Right renal pelvis (tissue), 4 donors: ENCODE measurements at regions not wholly inside any gene's neighbourhood (a gene's known extent, or its start where the extent isn't known, plus 50 kb on each side); places are given as distances from the start of the nearest gene placed in this dataset.

Experiments used
- DNase-seq, 4 donors: peaks; one replicate each; pipeline ENCODE4 v3.0.0-alpha.2; 2013; ENCODE audit warnings: low read depth in 4 of 4, low spot score in 3 of 4, missing footprints in 1 of 4

DNA sequence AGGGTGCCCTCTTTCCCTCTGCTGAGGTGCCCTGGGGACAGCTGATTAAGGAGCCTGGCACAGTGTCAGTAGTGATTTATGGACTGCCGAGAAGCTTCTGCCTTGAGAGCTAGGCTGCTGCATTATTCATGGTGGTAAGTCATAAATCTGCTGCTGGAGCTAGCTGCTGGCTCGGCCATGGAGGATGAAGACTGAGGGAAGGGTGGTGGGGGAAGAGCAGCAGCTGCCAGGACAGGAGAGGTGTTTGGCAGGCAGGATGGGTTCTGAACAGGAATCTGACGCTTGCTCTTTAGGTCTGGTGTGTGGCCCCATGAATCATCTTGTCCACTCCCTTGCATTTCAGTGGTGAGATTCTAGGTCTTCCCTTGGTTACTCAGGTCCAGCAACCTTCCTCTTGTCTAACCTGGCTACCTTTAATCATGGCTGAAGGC is 296.3 kb downstream of the DYSF start:
- no peak for DNase-seq

DNA sequence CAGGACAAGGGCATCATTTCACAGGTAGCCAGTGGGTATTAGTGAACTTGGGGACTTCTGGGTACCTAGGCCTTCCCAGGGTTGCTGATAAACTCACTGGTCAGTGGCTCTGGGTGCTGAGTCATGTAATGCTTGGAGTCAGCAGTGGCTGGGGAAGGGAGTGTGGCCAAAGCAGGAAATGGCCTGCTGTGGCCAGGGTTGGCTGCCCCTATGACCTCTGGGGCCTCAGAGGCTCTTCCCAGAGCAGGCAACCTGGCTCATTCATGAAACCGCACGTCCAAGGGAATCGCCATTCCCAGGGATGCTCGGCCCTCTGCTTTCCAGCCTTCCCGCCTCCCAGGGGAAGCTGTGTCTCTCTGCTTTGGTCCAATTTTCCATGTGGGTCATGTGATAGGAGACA is 294.9 kb downstream of the DYSF start:
- no peak for DNase-seq

DNA sequence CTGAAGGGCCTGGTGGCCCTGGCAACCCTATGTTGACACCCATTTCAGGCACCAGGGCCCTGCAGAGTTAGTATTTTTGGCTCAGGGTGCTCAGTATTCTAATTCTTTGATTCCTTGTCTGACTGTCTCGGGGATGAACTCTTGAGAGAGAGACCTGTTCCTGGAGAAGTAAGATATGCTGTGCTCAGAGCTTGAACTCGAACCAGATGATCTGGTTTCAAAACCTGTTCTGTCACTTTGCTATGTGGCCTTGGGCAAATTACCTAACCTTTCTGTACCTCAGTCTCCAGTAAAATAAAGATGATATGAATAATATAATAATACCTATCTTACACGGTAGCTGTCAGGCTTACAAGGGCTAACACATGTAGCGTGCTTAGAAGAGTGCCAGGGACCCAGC is 294.2 kb downstream of the DYSF start:
- no peak for DNase-seq

DNA sequence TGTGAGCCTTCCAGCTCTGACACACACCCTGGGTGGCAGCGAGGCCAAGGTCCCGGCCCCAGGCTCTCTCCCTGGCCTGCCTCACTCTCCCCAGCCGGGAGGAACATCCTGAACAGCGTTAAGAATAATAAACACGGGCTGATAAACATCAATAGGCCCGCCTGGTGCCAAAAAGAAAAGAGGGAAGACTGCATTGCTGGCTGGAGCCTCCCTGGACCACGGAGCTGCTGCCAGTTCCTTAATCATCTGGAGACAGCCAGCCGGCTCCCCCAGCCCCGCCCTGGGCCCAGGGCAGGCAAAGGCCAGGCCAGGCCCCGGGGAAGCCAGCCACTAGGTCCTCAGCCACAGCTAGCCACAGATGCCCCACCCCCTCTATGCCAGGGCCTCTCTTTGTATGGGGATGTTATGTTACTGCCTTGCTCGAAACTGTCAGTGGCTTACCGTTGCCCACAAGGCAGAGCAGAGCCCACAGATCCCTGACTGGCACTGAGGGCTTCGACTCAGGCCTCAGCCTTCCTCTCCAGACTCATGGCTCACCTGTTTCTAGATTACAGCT is 293.7 kb downstream of the DYSF start:
- DNase-seq = no peak

DNA sequence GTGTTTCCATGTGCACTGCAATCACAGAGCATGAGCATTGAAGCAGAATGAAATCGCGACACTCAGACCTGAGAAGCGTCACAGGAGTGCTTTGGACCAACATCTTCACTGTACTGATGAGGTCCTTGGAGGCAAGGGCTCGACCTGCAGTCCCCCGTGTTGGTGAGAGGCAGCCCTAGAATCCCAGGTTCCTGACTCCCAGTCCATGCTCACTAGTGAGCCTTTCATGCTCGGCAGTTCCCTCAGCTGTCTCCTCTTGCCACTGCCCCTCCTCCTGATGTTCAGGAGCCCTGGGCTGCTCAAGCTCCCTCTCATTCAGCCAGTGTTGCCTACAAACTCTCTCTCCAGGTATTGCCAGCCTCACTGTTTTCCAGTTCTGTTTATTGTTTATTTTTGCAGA is 291.4 kb downstream of the DYSF start:
- DNase-seq = no peak

DNA sequence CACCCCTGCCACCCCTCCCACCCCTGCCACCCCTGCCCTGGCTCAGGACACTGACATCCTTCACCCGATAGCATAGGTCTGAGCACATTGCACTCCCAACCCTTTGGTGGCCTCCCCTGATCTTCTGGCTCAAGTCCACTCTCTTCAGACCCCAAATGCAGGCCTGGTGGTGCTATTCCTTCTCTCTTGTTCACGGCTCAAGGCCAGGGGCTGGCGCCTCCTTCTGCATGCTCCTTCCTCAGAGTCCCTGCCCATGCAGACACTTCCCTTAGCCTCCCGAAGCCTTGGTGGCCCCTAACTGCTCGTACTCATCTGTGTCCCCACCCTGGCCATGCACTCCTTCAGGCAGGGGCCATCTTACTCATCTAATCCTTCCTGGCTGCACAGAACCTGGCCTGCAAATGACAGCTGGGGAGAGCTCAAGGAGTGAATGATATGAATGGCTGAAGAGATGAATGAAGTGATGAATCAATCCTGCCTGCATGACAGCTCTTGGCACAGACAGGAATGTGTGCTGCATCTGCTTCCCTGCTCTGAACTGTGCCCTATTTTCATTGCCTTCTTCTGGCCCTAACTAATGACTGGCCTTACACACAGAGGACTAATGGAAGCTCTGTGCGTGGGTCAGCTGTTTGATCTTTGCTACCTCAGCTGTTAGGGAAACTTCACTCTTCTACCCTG is 290.8 kb downstream of the DYSF start:
- DNase-seq = no peak

DNA sequence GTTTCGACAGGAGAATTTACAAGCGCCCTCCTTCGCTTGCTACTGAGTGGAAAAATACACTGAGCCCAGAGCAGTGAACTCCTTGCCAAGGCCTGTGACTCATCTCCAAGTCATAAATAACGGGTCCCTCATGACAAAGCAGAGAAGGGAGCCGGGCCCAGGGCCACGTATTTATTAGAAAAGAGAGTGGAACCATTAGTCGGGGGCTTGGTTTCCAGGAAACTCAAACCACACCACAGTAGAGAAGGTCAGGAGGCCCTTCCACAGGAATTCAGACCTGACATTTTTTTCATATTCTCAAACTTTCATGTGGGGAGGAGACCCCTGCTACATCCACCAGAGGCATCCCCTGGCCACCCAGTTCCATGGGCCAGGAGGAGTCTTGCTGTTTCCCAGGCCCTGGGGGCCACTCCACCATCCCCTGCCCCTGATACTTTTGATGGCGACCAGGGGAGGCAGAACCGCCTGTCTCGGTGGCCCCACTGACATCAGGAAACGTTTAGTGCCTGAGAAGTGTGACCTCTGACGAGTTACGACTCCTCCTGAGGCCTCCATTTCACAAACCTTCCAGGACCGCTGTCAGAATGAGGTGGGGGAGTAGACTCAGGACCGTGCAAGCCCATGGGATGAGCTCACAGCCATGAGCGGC is 289.7 kb downstream of the DYSF start:
- peak in 2 of 4 donors; percentile 9 to 10 for DNase-seq

DNA sequence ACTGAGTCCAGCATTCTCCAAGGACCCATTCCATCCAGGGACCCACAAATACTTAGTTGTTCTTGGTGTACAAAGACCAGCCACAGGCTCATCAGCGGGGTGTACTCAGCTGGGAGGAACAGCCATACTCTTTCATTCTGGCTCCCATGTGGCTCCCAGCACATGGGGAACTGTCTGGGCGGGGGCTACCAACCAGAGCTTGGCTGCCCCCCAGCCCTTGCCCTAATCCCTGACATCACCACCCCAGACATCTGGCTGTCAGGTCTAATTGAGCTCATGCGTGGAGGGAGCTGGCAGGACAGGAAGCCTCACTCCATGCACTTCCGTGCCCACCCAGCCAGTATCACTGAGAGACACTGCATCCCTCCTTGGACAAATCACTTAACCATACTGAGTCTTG is 283.6 kb downstream of the DYSF start:
- no peak for DNase-seq

DNA sequence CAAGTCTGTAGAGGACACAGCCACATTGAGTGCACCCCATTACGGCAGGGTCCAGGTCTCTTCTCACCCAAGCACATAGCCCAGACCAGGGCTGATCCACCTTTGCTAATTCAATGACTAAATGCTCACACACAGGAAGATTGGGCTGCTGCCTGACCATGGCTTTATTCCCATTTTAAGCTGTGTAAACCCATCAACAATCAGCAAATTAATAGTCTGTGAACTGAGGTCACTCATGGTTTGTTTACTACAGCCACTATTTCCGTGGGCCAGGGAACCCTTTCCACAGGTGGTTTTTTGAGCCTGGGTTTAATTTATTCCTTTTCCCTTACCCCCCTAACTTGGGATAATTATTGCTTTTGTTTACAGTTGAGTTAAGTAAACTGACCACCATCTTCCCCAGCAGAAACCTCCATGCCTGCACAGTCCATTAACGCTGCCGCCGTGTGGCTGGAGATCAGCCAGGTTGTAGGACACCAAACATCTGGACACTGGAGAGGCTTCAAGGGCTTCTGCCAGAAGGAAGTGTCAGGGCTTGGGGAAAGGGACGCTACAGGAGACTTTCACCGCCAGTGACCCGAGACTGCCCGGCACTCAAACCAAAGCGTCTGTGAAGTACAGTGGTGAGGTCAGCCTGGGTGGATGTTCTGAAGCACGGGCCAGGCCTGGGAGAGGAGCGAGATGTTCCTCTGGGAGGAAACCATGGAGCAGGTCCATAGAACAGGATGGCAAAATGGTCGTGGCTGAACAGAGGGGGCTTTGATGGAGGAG is 282.9 kb downstream of the DYSF start:
- DNase-seq = peak; percentile 25 to 35 (median 30)
